Posterior vena cava (tissue), 2 donors: ENCODE measurements at regions not wholly inside any gene's neighbourhood (a gene's known extent, or its start where the extent isn't known, plus 50 kb on each side); places are given as distances from the start of the nearest gene placed in this dataset.

Source experiments
- DNase-seq: peaks from one replicate; pipeline ENCODE4 v3.0.0-alpha.2; 2020; ENCODE audit warnings: low spot score
- intact Hi-C, 2 donors: fragments of 100-400 bp; cut with DNase I; formaldehyde crosslinking; loops; one replicate each; pipeline versions ENCODE4 v1.14.1 to v1.14.2; 2022 to 2023
- donor health status: DM: yes; HTN: yes; CAD: no.
- donor health status: DM: yes; HTN: yes; CAD: no.

DNA sequence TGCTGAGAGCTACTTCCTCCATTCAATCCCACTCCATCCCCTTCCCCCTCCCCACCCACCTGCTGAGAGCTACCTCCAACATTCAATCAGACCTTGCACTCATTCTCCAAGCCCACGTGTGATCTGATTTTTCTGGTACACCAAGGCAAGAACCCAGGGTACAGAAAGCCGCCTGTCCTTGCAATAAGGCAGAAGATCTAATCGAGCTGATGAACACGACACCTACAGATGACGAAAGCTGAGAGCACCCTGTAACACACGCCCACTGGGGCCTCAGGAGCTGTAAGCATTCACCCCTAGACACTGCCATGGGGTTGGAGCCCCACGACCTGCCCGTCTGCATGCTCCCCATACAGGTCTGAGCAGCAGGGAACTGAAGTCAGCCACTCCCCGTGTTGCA lies 58.3 kb downstream of the TRIML1 start:
- no peak for DNase-seq
- intact Hi-C loops = no loop called here

DNA sequence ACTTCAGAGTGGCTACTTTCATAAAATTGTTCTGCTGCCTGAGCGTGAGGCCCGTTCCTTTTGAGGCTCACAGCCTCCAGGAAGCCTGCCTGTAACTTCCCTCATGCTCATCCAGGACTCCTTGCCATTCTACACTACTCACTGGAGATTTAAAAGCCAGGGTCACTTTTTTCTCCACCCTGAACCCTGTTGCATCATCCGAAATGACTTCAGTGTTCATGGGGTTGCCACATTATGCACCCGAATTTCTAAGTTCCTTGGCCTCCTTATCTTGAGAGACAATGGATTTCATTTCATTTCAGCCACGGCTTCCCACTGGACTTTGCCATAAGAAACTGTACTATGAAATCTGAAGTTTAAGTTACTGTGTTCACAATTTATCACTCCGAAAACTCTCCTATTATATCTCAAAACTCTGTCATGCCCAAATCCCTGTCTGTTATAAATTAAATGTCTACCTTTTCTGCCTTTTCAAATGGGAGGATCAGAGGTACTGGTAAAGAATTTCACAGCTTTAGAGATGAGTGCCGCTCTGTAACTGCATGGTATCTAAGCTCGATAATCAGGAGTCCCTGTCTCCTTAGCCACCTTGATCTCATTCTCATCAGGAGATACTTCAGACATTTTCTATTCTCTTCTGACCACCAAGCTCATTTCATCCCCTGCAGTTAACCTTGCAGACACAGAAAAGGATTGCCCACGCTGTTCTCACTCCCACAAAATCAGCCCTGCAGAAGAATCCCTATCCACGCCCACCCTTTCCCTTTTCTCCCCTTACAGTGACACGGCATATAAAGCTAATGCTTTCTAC lies 59.9 kb downstream of the TRIML1 start:
- intact Hi-C loops = no loop called here
- DNase-seq = no peak

DNA sequence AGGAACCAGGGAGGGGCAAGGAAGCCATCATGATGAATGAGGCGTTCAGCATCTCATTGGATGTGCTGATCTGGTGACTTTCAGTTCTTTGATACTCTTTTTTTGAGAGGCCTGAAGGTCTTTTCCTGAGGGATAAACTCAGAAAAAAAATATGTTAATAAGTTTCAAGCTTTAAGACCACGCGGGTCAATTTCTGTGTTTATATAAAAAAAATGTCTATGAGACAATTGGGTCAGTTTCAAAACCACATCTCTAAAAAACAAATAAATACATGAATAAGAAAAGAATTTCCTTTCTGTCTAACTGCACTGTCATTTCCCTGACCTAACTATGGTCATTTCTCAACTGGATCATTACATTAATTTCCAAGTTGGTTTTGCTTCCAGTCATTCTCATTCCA lies 62.6 kb downstream of the TRIML1 start:
- no peak for DNase-seq
- intact Hi-C loops = loop anchor here in 1 of 2 donors (5.0 kb wide), 1 partner anchor 1065 kb away; no protein-coding TSS in a partner anchor

DNA sequence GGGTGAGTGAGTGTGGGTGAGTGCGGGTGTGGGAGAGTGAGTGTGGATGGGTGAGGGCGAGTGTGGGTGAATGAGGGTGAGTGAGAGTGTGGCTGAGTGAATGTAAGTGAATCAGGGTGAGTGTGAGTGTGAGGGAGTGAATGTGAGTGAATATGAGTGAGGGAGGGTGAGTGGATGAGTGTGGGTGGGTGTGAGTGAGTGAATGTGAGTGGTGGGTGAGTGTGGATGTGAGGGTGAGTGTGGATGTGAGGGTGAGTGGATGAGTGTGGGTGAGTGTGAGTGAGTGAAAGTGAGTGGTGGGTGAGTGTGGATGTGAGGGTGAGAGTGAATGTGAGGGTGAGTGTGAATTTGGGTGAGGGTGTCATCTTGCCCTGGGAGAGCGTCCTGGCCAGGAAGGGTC lies 67.5 kb downstream of the TRIML1 start:
- no peak for DNase-seq
- intact Hi-C loops = no loop called here

DNA sequence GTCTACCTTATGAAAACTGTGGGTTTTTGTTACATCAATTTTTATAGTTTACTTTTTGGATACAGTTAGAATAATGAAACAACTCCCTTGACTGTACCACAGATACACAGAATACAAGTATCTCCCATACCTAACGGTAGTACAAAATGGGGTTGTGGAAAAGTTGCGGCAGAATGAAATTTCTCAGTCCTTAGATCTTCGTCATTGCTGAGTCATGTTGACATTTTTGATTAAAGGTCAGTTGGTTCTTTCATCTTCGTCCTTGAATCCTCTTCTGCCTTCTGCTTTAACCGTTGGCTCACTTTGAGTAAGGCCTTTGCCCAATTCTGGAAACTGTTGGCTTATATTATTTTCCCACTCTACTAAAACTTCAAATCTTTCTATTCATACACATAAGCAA lies 75.6 kb downstream of the TRIML1 start:
- DNase-seq = no peak
- intact Hi-C loops = no loop called here

DNA sequence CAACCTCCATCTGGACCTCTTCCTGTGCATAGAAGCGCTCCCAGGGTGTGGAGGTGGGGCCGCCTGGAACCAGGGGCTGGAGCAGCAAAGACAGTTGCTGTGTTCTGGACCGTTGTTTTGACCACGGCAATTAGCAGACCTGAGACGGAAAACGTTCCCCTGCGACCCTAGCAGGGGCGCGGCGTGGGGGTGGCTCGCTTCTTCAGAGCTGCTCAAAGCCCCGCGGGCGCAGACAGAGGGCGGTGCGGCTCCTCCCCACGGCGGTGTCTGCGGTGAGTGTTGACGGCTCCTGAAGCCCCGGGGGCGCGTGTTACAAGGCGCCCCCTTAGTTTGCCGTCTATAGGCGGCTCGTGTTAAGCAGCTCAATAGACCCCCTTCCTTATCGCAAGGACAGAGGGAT lies 79.2 kb downstream of the TRIML1 start:
- intact Hi-C loops = no loop called here
- no peak for DNase-seq

DNA sequence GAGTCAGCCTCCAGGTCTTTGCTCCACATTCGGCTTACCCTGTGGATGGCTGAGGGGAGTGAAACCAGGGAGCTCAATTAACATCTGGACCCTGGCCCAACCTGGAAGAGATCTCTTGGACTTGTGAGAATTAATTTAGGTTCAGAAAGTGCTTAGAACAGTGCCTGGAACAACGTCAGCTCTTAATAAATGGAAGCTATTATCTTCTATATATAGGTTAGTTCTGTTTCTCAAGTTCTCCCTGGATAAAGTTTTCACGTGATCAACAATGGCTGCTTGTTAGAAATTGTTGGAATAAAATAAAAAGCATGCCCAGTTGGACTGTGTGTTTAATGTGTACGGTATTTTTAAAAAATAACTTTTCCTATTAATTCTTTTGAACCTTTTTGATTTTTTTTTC lies 80.8 kb downstream of the TRIML1 start:
- intact Hi-C loops = no loop called here
- no peak for DNase-seq

DNA sequence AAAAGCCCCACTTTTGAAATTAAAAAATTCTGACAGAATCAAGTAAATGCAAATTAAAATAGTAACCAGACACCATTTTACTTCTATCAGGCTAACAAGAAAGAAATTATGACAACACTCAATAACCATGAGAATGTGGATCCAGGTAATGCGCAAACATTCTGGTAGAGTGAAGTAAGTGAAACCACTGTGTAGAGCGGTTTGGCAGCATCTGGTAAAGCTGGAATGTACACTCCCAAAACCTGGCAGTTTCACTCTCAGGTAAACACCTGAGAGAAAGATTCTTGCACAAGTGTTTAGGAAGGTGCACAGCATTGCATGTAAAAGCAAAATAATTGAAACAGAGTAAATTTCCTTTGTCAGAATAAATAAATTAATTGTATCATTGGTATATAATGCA lies 81.8 kb downstream of the TRIML1 start:
- DNase-seq = no peak
- intact Hi-C loops = no loop called here

DNA sequence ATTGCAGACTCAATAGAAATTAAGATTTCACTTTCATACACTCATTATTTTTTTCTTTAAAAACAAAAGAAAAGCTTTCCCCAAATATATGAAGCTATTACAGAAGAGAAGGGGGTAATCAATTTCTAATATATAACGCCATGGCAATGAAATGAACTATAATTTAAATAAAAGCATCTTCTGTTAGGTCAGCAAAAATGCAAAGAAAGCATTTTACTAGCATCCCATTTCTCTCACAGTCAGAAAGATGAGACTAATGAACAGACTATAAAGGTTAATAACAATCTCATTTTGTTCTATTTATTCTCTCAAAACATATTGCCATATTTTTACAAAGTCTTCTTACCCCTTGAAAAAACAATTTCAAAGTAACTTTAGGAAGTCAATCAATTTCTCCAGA lies 89.0 kb downstream of the TRIML1 start:
- no peak for DNase-seq
- intact Hi-C loops = no loop called here

DNA sequence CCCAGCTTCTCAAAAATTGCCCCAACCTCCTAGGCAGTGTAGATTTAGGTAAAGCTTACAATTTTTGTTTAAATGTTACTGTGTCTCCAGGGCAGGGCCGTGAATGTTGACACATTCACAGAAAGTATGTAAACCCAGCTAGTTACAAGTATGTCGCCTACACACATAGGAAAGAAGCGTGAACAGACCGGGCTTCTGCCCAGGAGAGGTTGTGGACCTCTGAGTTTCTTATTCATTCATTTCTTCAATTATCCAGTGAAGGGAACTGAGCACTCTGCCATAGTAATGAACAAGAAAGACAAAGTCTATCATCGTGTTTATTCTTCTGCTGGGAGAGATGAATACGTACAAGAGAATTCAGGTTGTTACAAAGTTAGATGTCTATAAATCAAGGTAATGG lies 93.2 kb downstream of the TRIML1 start:
- DNase-seq = no peak
- intact Hi-C loops = no loop called here

DNA sequence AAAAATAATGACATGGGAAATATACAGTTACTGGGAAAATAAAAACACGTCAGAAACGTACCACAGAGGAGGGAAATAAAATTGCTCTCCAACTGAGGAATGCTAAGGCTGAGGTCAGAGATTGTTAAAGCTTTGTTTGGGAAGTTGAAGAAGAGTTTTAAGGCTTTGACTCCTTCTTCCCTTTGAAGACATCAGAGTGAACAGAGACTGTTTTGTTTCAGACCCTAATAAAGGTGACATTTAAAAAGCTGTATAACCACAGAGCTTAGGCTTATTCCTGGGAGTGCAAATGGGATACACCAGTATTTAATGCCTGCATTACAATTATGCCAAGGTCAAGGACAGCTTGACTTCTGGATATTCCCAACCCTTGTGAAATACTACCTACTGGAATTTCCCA lies 102.8 kb downstream of the TRIML1 start:
- no peak for DNase-seq
- intact Hi-C loops = no loop called here

DNA sequence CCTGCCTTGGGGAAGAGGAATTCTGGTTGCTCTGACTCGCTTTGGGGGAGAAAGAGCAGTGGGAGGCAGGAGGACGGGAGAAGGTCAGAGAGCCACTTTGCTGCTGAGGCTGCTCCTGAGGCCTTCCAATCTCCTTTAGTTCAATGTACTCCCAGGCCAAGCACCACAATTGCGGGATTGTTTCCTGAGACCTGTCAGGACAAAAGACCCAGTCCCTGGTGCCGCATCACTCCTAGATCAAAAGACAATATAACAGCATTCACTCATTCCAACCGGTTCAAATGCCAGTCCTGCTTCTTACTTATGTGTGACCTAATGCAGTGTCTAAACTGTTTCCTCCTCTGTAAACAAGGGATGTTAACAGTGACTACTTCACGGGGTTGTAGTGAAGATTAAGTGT lies 106.4 kb downstream of the TRIML1 start:
- DNase-seq = no peak
- intact Hi-C loops = no loop called here

DNA sequence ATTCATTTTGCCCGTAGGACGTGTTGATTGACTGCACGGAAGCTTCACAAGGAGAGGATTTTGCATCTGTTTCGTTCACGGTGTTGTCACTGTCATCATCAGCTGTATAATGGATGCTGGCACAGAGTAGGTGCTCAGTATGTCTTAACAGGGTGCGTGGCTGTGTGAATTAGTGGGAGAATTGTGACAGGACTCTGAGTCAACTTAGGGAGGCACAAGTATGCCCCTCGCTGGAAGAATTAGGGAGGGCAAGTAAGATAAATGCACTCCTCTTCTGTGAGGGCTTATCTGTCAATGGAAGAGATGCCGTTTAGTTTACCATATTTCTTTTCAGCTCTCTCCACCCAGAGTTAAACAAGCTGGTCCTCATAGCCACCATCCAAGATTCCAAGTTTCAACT lies 107.2 kb downstream of the TRIML1 start:
- no peak for DNase-seq

DNA sequence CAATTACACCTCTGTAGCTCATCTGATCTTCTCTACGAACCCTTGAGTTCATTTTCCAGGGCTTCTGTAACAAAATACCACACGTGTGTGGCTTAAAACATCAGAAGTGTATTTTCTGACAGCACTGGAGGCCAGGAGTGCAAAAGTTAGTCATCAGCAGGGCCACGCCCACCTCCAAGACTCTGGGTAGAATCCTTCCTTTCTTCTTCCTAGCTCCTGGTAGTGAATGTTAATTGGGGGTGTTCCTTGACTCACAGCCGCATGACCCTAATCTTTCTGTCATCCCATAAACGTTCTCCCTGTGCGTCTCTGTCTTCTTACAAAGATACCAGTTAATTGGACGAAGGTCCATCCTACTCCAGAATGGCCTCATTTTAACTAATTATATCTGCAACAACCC lies 115.0 kb downstream of the TRIML1 start:
- no peak for DNase-seq
- intact Hi-C loops = no loop called here

More for the DNA sequence above, 107.2 kb downstream of the TRIML1 start:
- intact Hi-C loops = no loop called here

DNA sequence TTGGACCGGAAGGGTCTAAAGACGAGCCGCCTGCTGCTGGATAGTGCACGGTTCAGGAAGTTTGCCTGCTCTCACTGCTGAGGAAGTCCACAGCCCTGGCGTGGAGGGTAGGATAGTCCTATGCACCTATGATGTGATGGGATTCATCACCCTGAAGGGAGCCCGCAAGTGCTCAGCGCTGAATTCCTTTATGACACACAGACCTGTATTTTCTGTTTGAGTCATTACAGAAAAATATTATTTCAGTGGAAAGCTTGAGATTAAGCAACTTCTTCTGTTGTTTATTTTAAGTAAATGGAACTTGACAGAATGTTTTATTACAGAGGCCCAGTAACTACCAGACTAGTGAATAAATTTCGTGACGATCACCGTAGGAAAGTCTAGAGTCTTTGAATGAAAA lies 123.2 kb downstream of the TRIML1 start:
- DNase-seq = no peak
- intact Hi-C loops = no loop called here

DNA sequence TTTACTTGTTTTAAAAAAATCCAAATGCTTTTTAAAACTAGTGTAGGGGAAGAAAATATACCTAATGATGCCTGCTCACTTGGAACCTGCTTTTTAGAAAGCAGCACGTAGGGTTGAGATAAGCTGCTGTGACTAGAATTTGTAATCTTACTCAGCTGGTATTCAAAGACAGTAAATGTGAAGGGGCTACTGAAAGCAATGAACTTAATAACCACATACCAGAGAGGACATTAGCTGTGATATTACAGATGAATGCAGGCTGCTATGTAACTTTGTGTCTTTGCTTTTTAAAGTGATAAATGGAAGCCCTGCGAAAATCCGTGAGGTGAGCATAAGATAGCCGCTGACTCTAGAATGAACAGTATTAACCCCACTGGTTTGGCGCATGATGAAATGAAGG lies 124.1 kb downstream of the TRIML1 start:
- intact Hi-C loops = no loop called here
- DNase-seq = no peak

DNA sequence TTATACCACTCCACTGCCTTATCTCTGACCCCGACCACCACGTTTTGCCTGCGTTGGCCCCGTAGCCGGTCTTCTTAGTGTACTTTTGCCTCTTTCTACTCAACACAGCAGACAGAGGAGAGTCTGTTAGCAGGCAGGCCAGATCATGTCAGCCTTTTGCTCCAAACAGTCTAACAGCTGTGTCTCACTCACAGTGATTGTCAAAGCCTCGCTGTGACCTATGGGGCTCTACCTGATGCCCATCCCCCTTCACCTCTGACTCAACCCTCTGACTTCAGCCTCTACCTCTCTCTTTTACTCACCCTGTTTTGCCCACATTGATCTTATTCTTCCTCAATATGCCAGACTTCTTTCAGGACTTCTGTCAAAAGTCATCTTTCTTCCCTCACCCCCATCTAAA lies 127.1 kb downstream of the TRIML1 start:
- no peak for DNase-seq

DNA sequence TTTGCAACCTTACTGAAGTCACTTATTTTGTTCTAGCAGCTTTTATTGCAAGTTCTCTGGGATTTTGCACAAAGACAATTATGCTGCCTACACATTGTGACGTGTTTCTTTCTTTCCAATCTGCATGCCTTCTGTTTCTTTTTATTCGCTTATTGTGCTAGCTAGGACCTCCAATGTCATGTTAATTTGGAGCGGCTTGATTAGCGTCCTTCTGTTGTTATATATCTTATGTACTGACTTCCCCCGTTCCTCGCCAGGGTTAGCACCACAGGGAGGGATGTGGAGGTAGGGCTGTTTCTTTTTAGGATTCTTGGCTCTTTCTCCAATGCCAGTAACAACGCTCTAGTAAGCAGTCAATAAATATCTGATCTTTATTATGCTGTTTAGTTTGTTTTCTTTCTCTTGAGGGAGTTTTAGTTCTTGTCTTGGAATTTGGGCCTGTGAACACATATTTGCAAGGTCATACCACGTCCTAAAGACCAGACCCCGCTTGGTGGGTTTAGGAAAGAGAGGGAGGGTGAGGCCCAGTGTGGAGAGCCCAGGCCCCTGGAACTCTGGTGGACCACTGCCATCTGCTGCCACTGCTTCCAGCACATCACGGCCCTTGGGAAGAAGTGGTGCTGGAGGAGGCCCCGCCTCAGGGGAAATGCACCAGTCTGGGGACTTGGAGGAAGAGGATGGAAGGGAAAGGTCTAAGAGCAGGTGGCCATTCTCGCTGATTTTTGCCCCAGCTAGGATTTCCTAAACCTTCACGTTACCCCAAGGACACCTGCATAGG lies 129.1 kb downstream of the TRIML1 start:
- DNase-seq = no peak
- intact Hi-C loops = no loop called here

More for the DNA sequence above, 127.1 kb downstream of the TRIML1 start:
- intact Hi-C loops = no loop called here

DNA sequence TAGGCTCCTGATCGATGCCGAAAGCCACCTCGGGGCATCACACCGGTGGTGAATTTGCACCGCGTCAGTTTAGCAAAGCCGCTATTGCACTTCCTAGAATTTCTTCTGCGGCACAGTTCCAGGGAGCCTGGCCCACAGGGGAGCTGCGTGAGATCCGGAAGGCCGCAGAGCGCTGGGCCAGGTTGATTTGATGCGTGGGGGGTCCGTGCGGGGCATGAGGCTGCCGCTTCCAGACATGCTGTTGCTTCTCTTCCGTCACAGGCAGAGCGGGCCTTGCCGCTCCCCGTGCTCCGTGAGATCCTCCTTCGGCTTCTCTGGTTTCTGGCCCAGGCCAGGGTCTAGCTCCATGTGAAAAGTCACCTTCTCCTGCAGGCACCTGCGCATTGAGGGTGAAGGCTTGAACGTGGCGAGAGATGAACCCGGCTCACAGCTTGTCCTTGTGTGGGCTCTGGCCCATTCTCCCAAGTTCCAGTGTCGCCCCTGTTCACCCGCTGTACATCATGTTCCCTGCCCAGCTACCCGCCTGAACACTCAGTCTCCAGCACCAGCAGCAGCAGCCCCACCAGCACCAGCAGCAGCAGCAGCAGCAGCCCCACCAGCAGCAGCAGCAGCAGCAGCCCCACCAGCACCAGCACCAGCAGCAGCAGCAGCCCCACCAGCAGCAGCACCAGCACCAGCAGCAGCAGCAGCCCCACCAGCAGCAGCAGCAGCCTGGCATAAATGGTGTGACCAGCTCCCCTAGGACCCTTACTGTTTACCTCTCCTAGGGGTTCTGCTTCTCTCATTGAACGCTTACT lies 131.2 kb downstream of the TRIML1 start:
- intact Hi-C loops = no loop called here
- no peak for DNase-seq

DNA sequence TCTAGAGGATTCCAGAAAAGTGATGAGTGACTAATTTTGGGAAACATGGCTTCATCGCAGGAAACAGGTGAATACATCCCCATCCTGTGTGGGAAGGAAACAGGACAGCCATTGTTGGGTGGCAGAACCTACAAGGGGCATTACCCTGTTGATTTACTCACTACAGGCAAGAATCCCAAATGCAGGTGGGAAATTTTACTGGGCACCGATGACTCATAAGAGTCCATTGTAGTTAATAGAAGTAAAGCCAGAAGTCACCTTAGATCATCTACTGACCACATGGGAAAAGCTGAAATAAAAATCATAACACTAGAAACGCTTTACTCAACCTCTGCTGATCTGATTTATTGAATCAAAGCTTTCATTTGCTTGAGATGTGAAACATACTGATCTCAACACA lies 136.4 kb downstream of the TRIML1 start:
- intact Hi-C loops = no loop called here
- DNase-seq = no peak
